Keratinocyte (primary cell): ENCODE measurements at regions not wholly inside any gene's neighbourhood (a gene's known extent, or its start where the extent isn't known, plus 50 kb on each side); places are given as distances from the start of the nearest gene placed in this dataset.

Experiments
- DNase-seq: peaks from one replicate; pipeline ENCODE4 v3.0.0-alpha.2; 2011; ENCODE audit warnings: low read depth, missing footprints, low spot score
- FAIRE-seq: peaks from 2 replicates; lab custom pipeline; 2011; peaks lifted over from hg19 to GRCh38; lab: Jason Lieb, UNC
- H2AFZ ChIP-seq: 2 replicates; pipeline ENCODE4 v1.6.0; 2012; ENCODE audit warnings: low read length, control low read depth, inconsistent platforms; ENCODE audit not compliant: control insufficient read depth
- H3K27ac ChIP-seq: 2 replicates; pipeline ENCODE4 v1.5.1; 2011; ENCODE audit warnings: low read length; ENCODE audit not compliant: control insufficient read depth, insufficient read depth
- H3K27me3 ChIP-seq: 3 replicates; pipeline ENCODE4 v1.6.0; 2011; ENCODE audit warnings: low read length; ENCODE audit not compliant: control insufficient read depth, insufficient read depth; ENCODE audit errors: extremely low read depth
- H3K36me3 ChIP-seq, 2 experiments: 2 replicates in 1 of 2; 3 replicates in 1 of 2; pipeline ENCODE4 v1.5.1; 2011; ENCODE audit warnings: low read length in 2 of 2, mild to moderate bottlenecking in 1 of 2; ENCODE audit not compliant: control insufficient read depth in 2 of 2, insufficient read depth in 2 of 2; ENCODE audit errors: extremely low read depth in 1 of 2
- H3K4me1 ChIP-seq: 3 replicates; pipeline ENCODE4 v1.5.1; 2011; ENCODE audit warnings: low read length; ENCODE audit not compliant: control insufficient read depth, insufficient read depth; ENCODE audit errors: extremely low read depth
- H3K4me2 ChIP-seq: 3 replicates; pipeline ENCODE4 v1.6.0; 2011; ENCODE audit warnings: low read depth, low read length; ENCODE audit not compliant: control insufficient read depth, insufficient read depth; ENCODE audit errors: extremely low read depth
- H3K4me3 ChIP-seq, 3 experiments: fragments of 200-600 bp in 1 of 3; sonication (generic) in 1 of 3; 2 replicates in 2 of 3; 3 replicates in 1 of 3; pipeline ENCODE4 v1.5.1; 2011 to 2016; ENCODE audit warnings: low read length in 3 of 3, mild to moderate bottlenecking in 3 of 3, control low read depth in 2 of 3, inconsistent platforms in 1 of 3, low read depth in 1 of 3, mixed read lengths in 1 of 3, mixed run types in 1 of 3, moderate library complexity in 1 of 3; ENCODE audit not compliant: control insufficient read depth in 2 of 3, insufficient read depth in 2 of 3; ENCODE audit errors: extremely low read depth in 1 of 3
- H3K79me2 ChIP-seq: 2 replicates; pipeline ENCODE4 v1.6.0; 2012; ENCODE audit warnings: low read length; ENCODE audit not compliant: control insufficient read depth, insufficient read depth
- H3K9ac ChIP-seq: 3 replicates; pipeline ENCODE4 v1.6.0; 2011; ENCODE audit warnings: low read length; ENCODE audit not compliant: control insufficient read depth, insufficient read depth; ENCODE audit errors: extremely low read depth
- H3K9me1 ChIP-seq: 3 replicates; pipeline ENCODE4 v1.6.0; 2011; ENCODE audit warnings: low read length; ENCODE audit not compliant: control insufficient read depth, insufficient read depth; ENCODE audit errors: extremely low read depth
- H3K9me3 ChIP-seq: 2 replicates; pipeline ENCODE4 v1.5.1; 2012; ENCODE audit warnings: low read depth, low read length; ENCODE audit not compliant: control insufficient read depth
- H4K20me1 ChIP-seq: 3 replicates; pipeline ENCODE4 v1.6.0; 2011; ENCODE audit warnings: low read length; ENCODE audit not compliant: control insufficient read depth, insufficient read depth; ENCODE audit errors: extremely low read depth
- CTCF ChIP-seq, 3 experiments: IDR thresholded peaks in 1 of 3; conservative IDR thresholded peaks in 1 of 3; optimal IDR thresholded peaks in 1 of 3; 2 replicates in 2 of 3; 3 replicates in 1 of 3; pipeline versions ENCODE3 to v1.5.1; 2011; ENCODE audit warnings: low read length in 3 of 3, mild to moderate bottlenecking in 3 of 3, moderate library complexity in 2 of 3, control low read depth in 1 of 3, inconsistent platforms in 1 of 3; ENCODE audit not compliant: insufficient read depth in 2 of 3; ENCODE audit errors: extremely low read depth in 1 of 3
- EZH2 ChIP-seq: IDR thresholded peaks from one replicate; pipeline ENCODE4 v1.6.1; 2012; ENCODE audit warnings: inconsistent platforms, mild to moderate bottlenecking, low read length, moderate library complexity
- dilution Hi-C: fragments of 300-500 bp; cut with MboI; formaldehyde crosslinking; loops from one replicate; pipeline ENCODE4 v1.7.0; 2020; ENCODE audit warnings: low sequenced_read_pairs; ENCODE audit not compliant: extremely low pct_ligation_motif_present

GRCh38 chr16:51651061-51651466 lies 500.0 kb upstream of the SALL1 start:
- peak overlapping the region; percentile 40 for H2AFZ ChIP-seq
- H3K36me3 ChIP-seq: no peaks in the 10 kb centered on the region
- no peaks in the 10 kb centered on the region for H3K9me3 ChIP-seq
- dilution Hi-C loops: no loop called here
- H3K79me2 ChIP-seq: no peaks in the 10 kb centered on the region
- H3K27me3 ChIP-seq: peaks cover 3% of the 10 kb centered on the region
- H4K20me1 ChIP-seq: no peaks in the 10 kb centered on the region
- DNase-seq (no peak), FAIRE-seq (no peak)
- H3K27ac ChIP-seq: no peak overlapping the region
- no peaks in the 10 kb centered on the region for H3K4me1 ChIP-seq
- H3K9me1 ChIP-seq: no peaks in the 10 kb centered on the region
- no peak overlapping the region for H3K9ac ChIP-seq
- no peak overlapping the region for H3K4me3 ChIP-seq
- TF ChIP-seq CTCF (optimal IDR thresholded peaks at IDR 0.05 in 1 of 3, IDR thresholded peaks at IDR 0.05 in 1 of 3, conservative IDR thresholded peaks at IDR 0.05 in 1 of 3; ENCODE audit: extremely low read depth in 1 of 3, insufficient read depth in 2 of 3, low read length in 3 of 3) (no peak), EZH2 (no peak)
- H3K4me2 ChIP-seq: no peak overlapping the region

GRCh38 chr16:51649631-51650030 lies 498.6 kb upstream of the SALL1 start:
- no peak overlapping the region for H3K4me2 ChIP-seq
- TF ChIP-seq EZH2 (no peak), CTCF (optimal IDR thresholded peaks at IDR 0.05 in 1 of 3, IDR thresholded peaks at IDR 0.05 in 1 of 3, conservative IDR thresholded peaks at IDR 0.05 in 1 of 3; ENCODE audit: extremely low read depth in 1 of 3, insufficient read depth in 2 of 3, low read length in 3 of 3) (no peak)

More at GRCh38 chr16:51649631-51650030, 498.6 kb upstream of the SALL1 start:
- Histone ChIP-seq H3K27me3 (peaks cover 3% of the 10 kb centered on the region), H3K27ac (no peak overlapping the region), H3K79me2 (no peaks in the 10 kb centered on the region), H3K4me1 (no peaks in the 10 kb centered on the region), H3K9me3 (no peaks in the 10 kb centered on the region), H3K9me1 (no peaks in the 10 kb centered on the region), H2AFZ (no peak overlapping the region), H3K4me3 (no peak overlapping the region), H3K36me3 (no peaks in the 10 kb centered on the region), H3K9ac (no peak overlapping the region), H4K20me1 (no peaks in the 10 kb centered on the region)
- DNase-seq (no peak), FAIRE-seq (no peak)
- dilution Hi-C loops: no loop called here
